Ovary (tissue), 7 donors: ENCODE measurements at regions not wholly inside any gene's neighbourhood (a gene's known extent, or its start where the extent isn't known, plus 50 kb on each side); places are given as distances from the start of the nearest gene placed in this dataset.

Experiments
- DNase-seq, 5 donors: peaks; one replicate each; pipeline ENCODE4 v3.0.0-alpha.2; 2019 to 2020
- H3K27ac ChIP-seq, 2 donors: fragments of 200-600 bp; one replicate each; pipeline versions ENCODE4 v1.5.1 to v1.8.0; 2019 to 2022
- H3K27me3 ChIP-seq: fragments of 200-600 bp; one replicate; pipeline ENCODE4 v1.8.0; 2022
- H3K36me3 ChIP-seq: fragments of 200-600 bp; sonication (generic); one replicate; pipeline ENCODE4 v1.5.1; 2019
- H3K4me1 ChIP-seq: one replicate; pipeline ENCODE4 v1.8.1; 2013; ENCODE audit warnings: mild to moderate bottlenecking, moderate library complexity; ENCODE audit not compliant: insufficient read depth
- H3K4me3 ChIP-seq: fragments of 200-600 bp; sonication (generic); one replicate; pipeline ENCODE4 v1.5.1; 2017
- H3K9me3 ChIP-seq, 2 donors: fragments of 200-600 bp in 1 of 2; sonication (generic) in 1 of 2; one replicate each; pipeline versions ENCODE4 v1.5.1 to v1.8.1; 2013 to 2019; ENCODE audit warnings: mild to moderate bottlenecking in 1 of 2, moderate library complexity in 1 of 2
- EP300 ChIP-seq: sonication (generic); formaldehyde crosslinking; IDR thresholded peaks from one replicate; pipeline ENCODE4 v1.6.1; 2017; ENCODE audit warnings: antibody characterized with exemption
- POLR2A ChIP-seq: fragments of 450-650 bp; IDR thresholded peaks from one replicate; pipeline ENCODE4 v1.6.1; 2017; ENCODE audit warnings: antibody characterized with exemption, mild to moderate bottlenecking, moderate library complexity
- WGBS, 3 donors: extraction: QIAGEN DNeasy Blood & Tissue Kit in 1 of 3; methylation state at CpG; one replicate each; pipeline versions ENCODE4 v1.1.5 to v1.1.7; 2013 to 2017; 5-methylcytosine and 5-hydroxymethylcytosine counted together
- intact Hi-C, 4 donors: fragments of 100-400 bp; cut with DNase I; formaldehyde crosslinking; loops; one replicate each; pipeline versions ENCODE4 v1.11.0 to v1.15.1; 2022 to 2023
- TF ChIP-seq, protein P1 (sequence below), 3 donors: fragments of 450-650 bp in 2 of 3; fragments of 200-600 bp in 1 of 3; IDR thresholded peaks; one replicate each; pipeline versions ENCODE4 v1.5.1 to v1.8.0; 2016 to 2022; ENCODE audit warnings: antibody characterized with exemption in 3 of 3, mild to moderate bottlenecking in 1 of 3
- donor health status: DM: no; HTN: no; CAD: no; lungs with moderate emphysema.
- donor health status: DM: no; HTN: no; CAD: no.
- donor health status: Bipolar disorder and iron deficiency.
- donor health status: DM: no; HTN: no; CAD: no.
- donor health status: DM: yes; HTN: yes; CAD: no.

DNA sequence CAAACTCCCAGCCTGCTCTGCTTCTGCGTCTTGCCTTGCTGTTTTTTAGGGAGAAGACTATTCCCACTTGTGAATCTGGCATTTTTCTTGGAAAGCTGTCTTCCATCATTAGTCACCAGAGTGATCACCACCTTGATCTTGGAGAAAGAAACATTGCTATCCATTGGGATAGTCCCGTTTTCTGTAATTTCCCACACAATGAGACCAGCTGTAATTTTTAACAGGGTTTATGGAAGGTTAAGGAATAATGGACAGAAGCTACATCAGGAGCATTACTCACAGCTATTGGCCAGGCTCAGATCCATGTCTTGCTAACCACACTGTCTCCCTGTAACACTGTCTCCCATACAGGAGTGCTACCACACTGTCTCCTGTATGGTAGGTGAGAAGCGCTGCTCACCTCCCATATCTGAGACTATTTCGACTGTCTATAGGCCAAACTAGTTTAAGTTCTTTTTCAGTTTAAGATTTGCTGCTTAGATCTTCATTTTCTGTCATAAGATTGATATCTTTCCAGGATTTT, 523.0 kb downstream of the SPRY1 start:
- TF ChIP-seq EP300 (no peak), POLR2A (no peak)
- TF ChIP-seq, protein P1, sequence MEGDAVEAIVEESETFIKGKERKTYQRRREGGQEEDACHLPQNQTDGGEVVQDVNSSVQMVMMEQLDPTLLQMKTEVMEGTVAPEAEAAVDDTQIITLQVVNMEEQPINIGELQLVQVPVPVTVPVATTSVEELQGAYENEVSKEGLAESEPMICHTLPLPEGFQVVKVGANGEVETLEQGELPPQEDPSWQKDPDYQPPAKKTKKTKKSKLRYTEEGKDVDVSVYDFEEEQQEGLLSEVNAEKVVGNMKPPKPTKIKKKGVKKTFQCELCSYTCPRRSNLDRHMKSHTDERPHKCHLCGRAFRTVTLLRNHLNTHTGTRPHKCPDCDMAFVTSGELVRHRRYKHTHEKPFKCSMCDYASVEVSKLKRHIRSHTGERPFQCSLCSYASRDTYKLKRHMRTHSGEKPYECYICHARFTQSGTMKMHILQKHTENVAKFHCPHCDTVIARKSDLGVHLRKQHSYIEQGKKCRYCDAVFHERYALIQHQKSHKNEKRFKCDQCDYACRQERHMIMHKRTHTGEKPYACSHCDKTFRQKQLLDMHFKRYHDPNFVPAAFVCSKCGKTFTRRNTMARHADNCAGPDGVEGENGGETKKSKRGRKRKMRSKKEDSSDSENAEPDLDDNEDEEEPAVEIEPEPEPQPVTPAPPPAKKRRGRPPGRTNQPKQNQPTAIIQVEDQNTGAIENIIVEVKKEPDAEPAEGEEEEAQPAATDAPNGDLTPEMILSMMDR (IDR thresholded peaks at IDR 0.05): no peak
- no peak for DNase-seq
- Histone ChIP-seq H3K9me3 (no peaks in the 10 kb centered on the region), H3K27me3 (no peaks in the 10 kb centered on the region), H3K36me3 (no peaks in the 10 kb centered on the region), H3K27ac (no peak overlapping the region), H3K4me1 (no peaks in the 10 kb centered on the region), H3K4me3 (no peak overlapping the region)
- 88 to 95% (median 94%) methylated on average over 4 of the region's 4 CpGs for WGBS, 3 donors
- intact Hi-C loops: no loop called here

DNA sequence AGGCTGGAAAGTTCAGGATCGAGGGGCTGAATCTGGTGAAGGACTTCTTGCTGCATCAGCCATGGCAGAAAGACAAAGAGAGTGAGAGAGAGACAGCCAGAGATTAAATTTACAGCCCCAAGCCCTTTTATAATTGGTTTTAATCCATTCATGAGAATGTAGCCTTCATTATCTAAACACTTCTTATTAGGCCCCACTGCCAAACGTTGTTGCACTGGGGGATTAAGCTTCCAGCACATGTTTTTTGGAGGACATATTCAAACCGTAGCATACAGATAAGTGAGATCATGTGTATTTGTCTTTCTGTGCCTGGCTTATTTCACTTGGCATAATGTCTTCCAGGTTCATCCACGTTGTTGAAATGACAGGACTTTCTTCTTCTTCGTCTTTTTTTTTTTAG, 524.7 kb downstream of the SPRY1 start:
- Histone ChIP-seq H3K9me3 (no peaks in the 10 kb centered on the region), H3K4me1 (no peaks in the 10 kb centered on the region), H3K36me3 (no peaks in the 10 kb centered on the region), H3K4me3 (no peak overlapping the region), H3K27me3 (no peaks in the 10 kb centered on the region), H3K27ac (no peak overlapping the region)
- WGBS, 3 donors: 53 to 71% (median 60%) methylated on average over 5 of the region's 5 CpGs
- no peak for TF ChIP-seq EP300
- no peak for TF ChIP-seq POLR2A
- TF ChIP-seq, protein P1 (IDR thresholded peaks at IDR 0.05): no peak
- no peak for DNase-seq
- intact Hi-C loops: no loop called here

DNA sequence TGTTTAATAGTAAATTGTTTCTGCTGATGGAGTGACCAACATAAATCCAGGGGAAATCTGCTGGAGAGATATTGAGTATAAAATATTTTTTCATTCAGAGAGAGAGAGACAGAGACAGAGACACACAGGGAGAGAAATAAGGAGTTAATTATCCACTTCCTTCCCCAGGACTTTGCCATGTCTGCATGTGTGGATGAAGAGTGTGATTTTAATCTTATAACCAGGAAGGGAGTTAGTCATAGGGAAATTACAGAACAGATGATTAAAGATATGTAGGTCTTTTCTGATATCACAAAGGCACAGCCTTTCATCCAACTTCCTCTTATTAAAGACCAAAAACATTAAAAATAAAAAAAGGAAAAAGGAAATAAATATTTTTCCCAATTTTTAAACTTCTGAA, 526.3 kb downstream of the SPRY1 start:
- Histone ChIP-seq H3K36me3 (no peaks in the 10 kb centered on the region), H3K4me3 (no peak overlapping the region), H3K27me3 (no peaks in the 10 kb centered on the region), H3K9me3 (no peaks in the 10 kb centered on the region), H3K27ac (no peak overlapping the region), H3K4me1 (no peaks in the 10 kb centered on the region)
- no peak for DNase-seq
- TF ChIP-seq, protein P1 (IDR thresholded peaks at IDR 0.05): no peak
- TF ChIP-seq EP300: no peak
- TF ChIP-seq POLR2A: no peak
- intact Hi-C loops: no loop called here

DNA sequence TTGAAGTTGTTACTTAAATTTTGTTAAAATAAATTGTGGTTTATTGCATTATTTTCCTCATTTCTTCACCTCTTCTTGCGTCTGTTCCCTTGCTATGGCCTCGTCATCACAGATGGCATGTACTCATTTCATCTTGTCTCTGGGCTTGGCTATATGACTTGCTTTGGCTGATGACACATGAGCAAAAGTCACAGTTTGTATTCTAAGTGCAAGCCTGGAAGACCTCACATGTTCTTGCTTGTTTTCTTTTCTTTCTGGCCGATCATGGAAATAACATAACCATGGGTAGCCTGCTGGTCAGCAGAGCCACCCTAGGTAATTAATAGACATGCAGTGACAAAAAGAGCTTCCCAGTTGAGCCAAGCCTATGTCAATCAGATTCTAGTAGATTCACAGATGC, 527.9 kb downstream of the SPRY1 start:
- Histone ChIP-seq H3K4me3 (no peak overlapping the region), H3K27ac (no peak overlapping the region), H3K27me3 (no peaks in the 10 kb centered on the region), H3K9me3 (no peaks in the 10 kb centered on the region), H3K36me3 (no peaks in the 10 kb centered on the region), H3K4me1 (no peaks in the 10 kb centered on the region)
- TF ChIP-seq, protein P1 (IDR thresholded peaks at IDR 0.05): no peak
- no peak for TF ChIP-seq POLR2A
- no peak for TF ChIP-seq EP300
- no peak for DNase-seq
- WGBS, 3 donors: 79 to 87% (median 84%) methylated on average over 3 of the region's 3 CpGs
- intact Hi-C loops: no loop called here

DNA sequence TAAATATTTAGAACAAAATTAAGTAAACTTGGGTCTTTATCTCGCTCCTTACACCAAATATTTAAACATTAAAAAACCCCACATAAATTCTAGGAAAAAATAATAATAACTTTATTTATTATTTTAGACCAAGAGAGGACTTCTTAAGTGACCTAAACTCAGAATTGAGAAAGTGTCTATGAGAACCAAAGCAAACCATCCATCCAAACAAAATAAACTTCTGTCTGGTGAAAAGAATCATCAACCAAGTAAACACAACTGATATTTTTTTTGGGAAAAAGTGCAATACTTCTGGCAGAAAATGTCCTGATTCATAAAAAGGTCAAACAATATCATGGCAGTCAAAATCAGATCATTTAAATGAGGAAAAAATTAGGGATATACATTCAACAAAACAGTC, 533.0 kb downstream of the SPRY1 start:
- Histone ChIP-seq H3K27ac (no peak overlapping the region), H3K4me3 (no peak overlapping the region), H3K27me3 (no peaks in the 10 kb centered on the region), H3K36me3 (no peaks in the 10 kb centered on the region), H3K4me1 (no peaks in the 10 kb centered on the region), H3K9me3 (no peaks in the 10 kb centered on the region)
- intact Hi-C loops: no loop called here
- 12 to 28% (median 14%) methylated on average over 1 of the region's 1 CpG for WGBS, 3 donors
- no peak for TF ChIP-seq EP300
- TF ChIP-seq, protein P1 (IDR thresholded peaks at IDR 0.05): no peak
- TF ChIP-seq POLR2A: no peak
- DNase-seq: no peak
